Neural progenitor cell (in vitro differentiated cells): ENCODE measurements at regions not wholly inside any gene's neighbourhood (a gene's known extent, or its start where the extent isn't known, plus 50 kb on each side); places are given as distances from the start of the nearest gene placed in this dataset.

Experiments used
- EZH2 ChIP-seq: fragments of 200-600 bp; sonication (generic); IDR thresholded peaks from 2 replicates; pipeline ENCODE4 v1.6.1; 2017; ENCODE audit warnings: antibody characterized with exemption, mild to moderate bottlenecking, moderate library complexity
- EZH2phosphoT487 ChIP-seq: fragments of 200-600 bp; sonication (generic); IDR thresholded peaks from 2 replicates; pipeline ENCODE4 v1.6.1; 2017; ENCODE audit warnings: antibody characterized with exemption
- TF ChIP-seq, protein P1 (sequence below): fragments of 200-600 bp; sonication (generic); IDR thresholded peaks from 2 replicates; pipeline ENCODE4 v1.5.1; 2017; ENCODE audit warnings: antibody characterized with exemption, mild to moderate bottlenecking

DNA sequence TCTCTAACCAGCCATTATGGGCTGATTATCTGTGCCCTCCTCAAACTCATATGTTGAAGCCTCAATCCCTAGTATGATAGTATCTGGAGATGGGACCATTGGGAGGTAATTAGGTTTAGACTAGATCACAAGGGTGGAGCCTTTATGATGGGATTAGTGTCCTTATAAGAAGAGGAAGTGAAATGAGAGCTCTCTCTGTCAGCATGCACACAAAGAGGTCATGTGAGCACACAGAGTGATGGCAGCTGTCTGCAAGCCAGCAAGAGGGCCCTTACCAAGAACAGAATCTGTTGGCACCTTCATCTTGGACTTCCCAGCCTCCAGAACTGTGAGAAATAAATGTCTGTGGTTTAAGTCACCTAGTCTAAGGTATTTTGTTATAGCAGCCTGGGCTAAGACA lies 101.9 kb downstream of the PCTP start:
- TF ChIP-seq, protein P1, sequence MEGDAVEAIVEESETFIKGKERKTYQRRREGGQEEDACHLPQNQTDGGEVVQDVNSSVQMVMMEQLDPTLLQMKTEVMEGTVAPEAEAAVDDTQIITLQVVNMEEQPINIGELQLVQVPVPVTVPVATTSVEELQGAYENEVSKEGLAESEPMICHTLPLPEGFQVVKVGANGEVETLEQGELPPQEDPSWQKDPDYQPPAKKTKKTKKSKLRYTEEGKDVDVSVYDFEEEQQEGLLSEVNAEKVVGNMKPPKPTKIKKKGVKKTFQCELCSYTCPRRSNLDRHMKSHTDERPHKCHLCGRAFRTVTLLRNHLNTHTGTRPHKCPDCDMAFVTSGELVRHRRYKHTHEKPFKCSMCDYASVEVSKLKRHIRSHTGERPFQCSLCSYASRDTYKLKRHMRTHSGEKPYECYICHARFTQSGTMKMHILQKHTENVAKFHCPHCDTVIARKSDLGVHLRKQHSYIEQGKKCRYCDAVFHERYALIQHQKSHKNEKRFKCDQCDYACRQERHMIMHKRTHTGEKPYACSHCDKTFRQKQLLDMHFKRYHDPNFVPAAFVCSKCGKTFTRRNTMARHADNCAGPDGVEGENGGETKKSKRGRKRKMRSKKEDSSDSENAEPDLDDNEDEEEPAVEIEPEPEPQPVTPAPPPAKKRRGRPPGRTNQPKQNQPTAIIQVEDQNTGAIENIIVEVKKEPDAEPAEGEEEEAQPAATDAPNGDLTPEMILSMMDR: no peak
- TF ChIP-seq EZH2phosphoT487 (no peak), EZH2 (no peak)
